ENCODE measurements at regions not wholly inside any gene's neighbourhood (a gene's known extent, or its start where the extent isn't known, plus 50 kb on each side); places are given as distances from the start of the nearest gene placed in this dataset.
"Not testable (repeated sequence)": the region's sequence is repeated elsewhere in the genome, so short reads cannot be mapped to it uniquely, and the experiment has no call there.

GRCh38 chr2:215832791-215833190 lies 180.6 kb downstream of the MREG start:
- DNase-seq (ENCODE audit: low read depth in 2 of 2) = no peak

GRCh38 chr2:215831296-215831913 lies 181.9 kb downstream of the MREG start:
- DNase-seq (ENCODE audit: low read depth in 2 of 2) = no peak

- no peak for DNase-seq (ENCODE audit: low read depth in 2 of 2)
These were observed 183.0 kb downstream of the MREG start for GRCh38 chr2:215830304-215830703.

- no peak for DNase-seq (ENCODE audit: low read depth in 2 of 2)
These were observed 184.1 kb downstream of the MREG start for GRCh38 chr2:215829261-215829660.

- peak in 1 of 2 experiments; percentile 28 for DNase-seq (ENCODE audit: low read depth in 2 of 2)
These were observed 184.7 kb downstream of the MREG start for GRCh38 chr2:215828528-215829184.

- no peak for DNase-seq (ENCODE audit: low read depth in 2 of 2)
These were observed 186.4 kb downstream of the MREG start for GRCh38 chr2:215826838-215827441.

- no peak for DNase-seq (ENCODE audit: low read depth in 2 of 2)
These were observed 187.0 kb downstream of the MREG start for GRCh38 chr2:215826376-215826775.

GRCh38 chr2:215825707-215826106 lies 187.6 kb downstream of the MREG start:
- DNase-seq (ENCODE audit: low read depth in 2 of 2) = peak; percentile 81 to 86

- not testable (repeated sequence) for DNase-seq (ENCODE audit: low read depth in 2 of 2)
These were observed 192.1 kb downstream of the MREG start for GRCh38 chr2:215821298-215821697.

GRCh38 chr2:215819713-215820112 lies 193.6 kb downstream of the MREG start:
- DNase-seq (ENCODE audit: low read depth in 2 of 2) = not testable (repeated sequence)

GRCh38 chr2:215817046-215817445 lies 196.3 kb downstream of the MREG start:
- DNase-seq (ENCODE audit: low read depth in 2 of 2) = no peak

GRCh38 chr2:215816424-215816823 lies 196.9 kb downstream of the MREG start:
- no peak for DNase-seq (ENCODE audit: low read depth in 2 of 2)

GRCh38 chr2:215815960-215816359 lies 197.4 kb downstream of the MREG start:
- DNase-seq (ENCODE audit: low read depth in 2 of 2) = no peak

- peak; percentile 53 to 58 for DNase-seq (ENCODE audit: low read depth in 2 of 2)
These were observed 200.4 kb downstream of the MREG start for GRCh38 chr2:215812966-215813365.

- no peak for DNase-seq (ENCODE audit: low read depth in 2 of 2)
These were observed 201.7 kb downstream of the MREG start for GRCh38 chr2:215811409-215812345.

- DNase-seq (ENCODE audit: low read depth in 2 of 2) = no peak
These were observed 202.3 kb downstream of the MREG start for GRCh38 chr2:215811003-215811402.

- DNase-seq (ENCODE audit: low read depth in 2 of 2) = no peak
These were observed 204.4 kb downstream of the MREG start for GRCh38 chr2:215808996-215809395.

GRCh38 chr2:215808194-215808593 lies 205.2 kb downstream of the MREG start:
- DNase-seq (ENCODE audit: low read depth in 2 of 2) = no peak

- DNase-seq (ENCODE audit: low read depth in 2 of 2) = no peak
These were observed 207.9 kb downstream of the MREG start for GRCh38 chr2:215805493-215805892.

- DNase-seq (ENCODE audit: low read depth in 2 of 2) = no peak
These were observed 210.2 kb downstream of the MREG start for GRCh38 chr2:215803150-215803549.

- DNase-seq (ENCODE audit: low read depth in 2 of 2) = no peak
These were observed 214.2 kb downstream of the MREG start for GRCh38 chr2:215799194-215799593.

- DNase-seq (ENCODE audit: low read depth in 2 of 2) = peak; percentile 64 to 68
These were observed 215.7 kb downstream of the MREG start for GRCh38 chr2:215797676-215798075.
